SIG-M5 treated with dmso at 0.1 percent for 504 hours (cell line): ENCODE measurements at regions not wholly inside any gene's neighbourhood (a gene's known extent, or its start where the extent isn't known, plus 50 kb on each side); places are given as distances from the start of the nearest gene placed in this dataset.

Experiments
- DNase-seq: peaks from one replicate; lab custom pipeline; 2025; ENCODE audit not compliant: unreplicated experiment; lab: John Stamatoyannopoulos, UW

- no peak for DNase-seq
Measured at GRCh38 chr9:663541-663940, 178.0 kb upstream of the DMRT1 start.

DNA sequence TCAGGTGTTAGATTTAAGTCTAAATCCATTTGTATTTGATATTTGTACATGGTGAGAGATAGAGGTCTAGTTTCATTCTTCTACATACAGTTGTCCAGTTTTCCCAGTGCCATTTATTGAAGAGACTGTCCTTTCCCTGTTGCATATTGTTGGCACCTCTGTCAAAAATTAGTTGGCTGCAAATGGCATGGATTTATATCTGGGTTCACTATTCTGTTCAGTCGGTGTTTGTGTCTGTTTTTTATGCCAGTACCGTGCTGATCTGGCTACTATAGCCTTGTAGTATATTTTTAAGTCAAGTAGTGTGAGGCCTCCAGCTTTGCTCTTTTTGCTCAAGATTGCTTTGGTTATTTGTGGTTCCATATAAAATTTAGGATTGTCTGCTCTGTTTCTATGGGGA lies 176.2 kb upstream of the DMRT1 start:
- no peak for DNase-seq

- no peak for DNase-seq
Measured at GRCh38 chr9:671997-672396, 169.5 kb upstream of the DMRT1 start.

DNA sequence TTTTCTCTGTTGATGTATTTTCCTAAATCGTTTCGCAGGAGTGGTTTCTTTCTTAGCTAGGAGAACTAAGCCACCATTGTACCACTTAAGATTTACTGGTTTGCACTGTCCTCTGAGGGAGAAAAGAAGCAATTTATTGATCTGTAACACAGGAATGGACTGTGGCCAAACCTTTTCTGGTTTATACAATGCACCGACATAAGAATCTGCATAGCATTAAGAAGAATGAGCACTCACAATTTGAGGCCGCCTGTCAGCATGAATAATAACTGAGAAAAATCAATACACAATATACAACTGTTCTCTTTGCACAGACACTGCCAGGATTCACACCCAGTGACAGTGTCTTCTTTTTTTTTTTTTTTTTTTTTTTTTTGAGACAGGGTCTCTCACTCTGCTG lies 168.6 kb upstream of the DMRT1 start:
- DNase-seq = no peak

DNA sequence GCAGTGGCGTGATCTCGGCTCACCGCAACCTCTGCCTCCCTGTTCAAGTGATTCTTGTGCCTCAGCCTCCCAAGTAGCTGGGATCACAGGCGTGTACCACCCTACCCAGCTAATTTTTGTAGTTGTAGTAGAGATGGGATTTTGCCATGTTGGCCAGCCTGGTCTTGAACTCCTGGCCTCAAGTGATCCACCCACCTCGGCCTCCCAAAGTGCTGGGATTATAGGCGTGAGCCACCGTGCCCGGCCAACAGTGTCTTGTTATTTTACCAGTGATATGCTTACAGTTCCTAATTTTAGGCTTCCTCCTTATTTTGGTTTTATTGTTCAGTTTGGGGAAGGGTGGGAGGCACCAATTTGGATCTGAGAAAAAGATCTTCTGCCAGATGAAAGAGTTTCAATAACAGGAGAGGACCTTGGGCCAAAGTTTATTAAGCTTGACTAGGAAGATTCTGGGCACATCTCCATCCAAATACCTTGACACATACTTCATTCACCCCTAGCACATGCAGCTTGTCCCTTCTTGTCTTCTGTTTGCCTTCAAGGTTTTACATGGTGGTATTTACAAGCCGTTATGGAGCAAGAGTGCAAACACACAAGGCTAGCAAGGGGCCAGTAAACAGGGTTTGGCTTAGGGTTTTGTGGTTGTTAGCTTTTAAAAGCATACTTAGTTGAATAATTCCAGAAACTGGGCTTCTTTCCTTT lies 168.1 kb upstream of the DMRT1 start:
- DNase-seq = no peak

GRCh38 chr9:673966-674526 lies 167.5 kb upstream of the DMRT1 start:
- no peak for DNase-seq

DNA sequence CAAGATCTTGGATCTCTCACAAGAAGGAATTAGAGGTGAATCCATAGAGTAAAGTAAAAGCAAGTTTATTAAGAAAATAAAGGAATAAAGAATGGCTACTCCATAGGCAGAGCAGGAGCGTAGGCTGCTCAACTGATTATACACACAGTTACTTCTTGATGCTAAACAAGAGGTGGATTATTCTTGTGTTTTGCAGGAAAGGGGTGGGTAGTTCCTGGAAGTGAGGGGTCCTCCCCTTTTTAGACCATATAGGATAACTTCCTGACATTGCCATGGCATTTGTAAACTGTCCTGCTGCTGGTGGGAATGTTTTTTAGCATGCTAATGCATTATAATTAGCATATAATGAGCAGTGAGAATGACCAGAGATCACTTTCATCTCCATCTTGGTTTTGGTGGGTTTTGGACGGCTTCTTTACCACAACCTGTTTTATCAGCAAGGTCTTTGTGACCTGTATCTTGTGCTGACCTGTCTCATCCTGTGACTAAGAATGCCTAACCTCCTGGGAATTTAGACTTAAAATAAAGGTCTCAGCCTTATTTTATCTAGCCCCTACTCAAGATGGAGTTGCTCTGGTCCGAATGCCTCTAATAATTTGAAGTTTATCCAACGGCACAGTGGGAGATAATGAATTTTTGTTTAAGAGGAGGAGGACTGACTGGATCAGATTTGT lies 165.7 kb upstream of the DMRT1 start:
- DNase-seq = no peak

GRCh38 chr9:676780-677438 lies 164.6 kb upstream of the DMRT1 start:
- DNase-seq = no peak

DNA sequence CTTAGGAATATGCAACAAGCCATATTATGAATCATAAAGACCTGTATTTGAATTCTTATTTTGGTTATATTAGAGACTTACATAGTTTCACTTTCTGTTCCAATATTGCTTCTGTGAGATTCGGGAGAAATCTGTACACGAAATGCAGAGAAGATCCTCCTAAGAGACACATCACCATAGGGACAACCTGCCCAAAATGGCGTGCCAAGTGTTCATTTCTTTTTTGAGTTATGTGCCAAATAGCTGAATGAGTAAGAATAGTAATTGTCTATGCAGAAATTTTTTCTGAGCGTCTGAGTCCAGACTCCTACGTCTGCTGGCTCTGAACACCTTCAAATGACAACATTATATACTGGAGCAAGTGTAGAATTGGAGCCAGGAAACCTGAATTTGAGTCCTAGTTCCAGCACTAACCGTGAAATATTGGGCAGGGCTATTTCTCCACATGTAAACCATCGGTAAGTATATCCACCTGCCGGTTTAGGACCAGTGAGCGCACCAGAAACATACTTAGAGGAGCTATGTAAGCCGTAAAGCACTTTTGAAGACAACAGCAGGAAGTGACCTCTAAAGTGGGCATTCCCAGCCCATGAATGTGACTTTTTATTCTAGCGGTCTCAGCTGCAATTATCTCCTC lies 163.9 kb upstream of the DMRT1 start:
- no peak for DNase-seq

DNA sequence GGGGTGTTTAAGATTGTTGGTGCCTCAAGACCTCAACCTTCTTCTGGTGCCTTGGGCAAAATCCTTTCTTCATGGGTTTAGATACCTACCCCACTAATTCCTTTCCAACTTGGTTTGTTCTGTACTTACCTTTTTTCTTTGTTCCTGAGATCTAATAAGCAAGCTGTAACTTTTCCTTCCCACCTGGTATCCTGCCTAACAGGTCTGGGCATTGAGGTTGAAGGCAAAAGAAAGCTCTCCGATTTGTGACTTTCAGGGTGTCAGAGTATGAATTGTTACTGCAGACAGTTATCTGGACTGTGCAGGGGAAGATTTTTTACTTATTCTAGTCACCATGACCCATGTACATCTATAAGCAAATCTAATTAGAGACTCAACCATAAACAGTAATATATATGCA lies 162.6 kb upstream of the DMRT1 start:
- DNase-seq = no peak

DNA sequence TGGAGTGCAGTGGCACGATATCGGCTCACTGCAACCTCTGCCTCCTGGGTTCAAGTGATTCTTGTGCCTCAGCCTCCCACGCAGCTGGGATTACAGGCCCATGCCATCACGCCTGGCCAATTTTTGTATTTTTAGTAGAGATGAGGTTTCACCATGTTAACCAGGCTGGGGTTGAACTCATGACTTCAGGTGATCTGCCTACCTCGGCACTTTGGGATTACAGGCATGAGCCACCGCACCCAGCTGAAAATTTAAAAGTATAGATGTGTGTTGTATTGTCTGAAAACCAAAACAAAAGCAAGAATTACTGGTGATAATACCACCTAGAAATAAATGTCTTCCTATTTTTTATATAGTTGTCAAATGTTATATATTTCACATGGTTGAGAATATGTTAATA lies 162.0 kb upstream of the DMRT1 start:
- DNase-seq = no peak

GRCh38 chr9:680106-680505 lies 161.4 kb upstream of the DMRT1 start:
- DNase-seq = no peak

DNA sequence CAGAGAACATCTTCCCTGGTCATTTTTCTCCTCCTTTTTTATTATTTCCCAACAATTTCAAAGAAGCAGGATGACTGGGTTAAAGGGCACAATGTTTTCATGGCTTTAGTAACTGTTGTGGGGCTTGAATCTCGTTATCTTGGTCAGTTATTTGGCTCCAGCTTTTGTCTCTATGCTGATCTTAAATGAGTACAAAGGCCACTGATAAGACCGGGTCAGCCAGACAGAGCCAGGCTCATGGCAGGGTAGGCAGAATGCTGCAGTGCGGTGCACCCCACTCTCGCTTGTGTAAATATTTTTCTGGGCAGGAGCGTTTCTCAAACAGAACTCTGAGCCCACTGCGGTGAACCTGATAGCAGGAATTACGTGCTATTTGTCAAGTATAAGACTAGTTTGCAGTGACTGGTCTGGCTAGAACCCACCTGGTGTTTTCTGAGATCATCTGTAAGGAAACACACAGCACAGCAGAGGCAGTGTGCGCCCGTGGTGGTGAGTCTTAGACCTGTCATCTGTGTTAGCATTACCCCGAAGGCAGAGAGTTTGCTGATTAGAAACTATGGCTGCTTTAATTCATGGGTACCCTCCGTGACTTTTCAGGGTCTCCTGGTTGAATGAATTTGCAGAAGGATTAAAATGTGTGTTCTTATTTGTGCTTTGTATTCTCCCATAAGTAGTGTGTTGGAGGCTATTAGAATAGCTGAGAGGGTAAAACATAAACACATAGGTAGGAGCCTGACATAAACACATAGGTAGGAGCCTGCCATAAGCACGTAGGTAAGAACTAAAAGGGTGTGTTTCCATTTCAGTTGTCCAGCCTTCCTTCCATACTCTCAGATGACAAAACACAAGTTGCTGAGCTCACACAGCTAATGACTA lies 158.6 kb upstream of the DMRT1 start:
- DNase-seq = no peak

GRCh38 chr9:683509-684021 lies 157.9 kb upstream of the DMRT1 start:
- no peak for DNase-seq

DNA sequence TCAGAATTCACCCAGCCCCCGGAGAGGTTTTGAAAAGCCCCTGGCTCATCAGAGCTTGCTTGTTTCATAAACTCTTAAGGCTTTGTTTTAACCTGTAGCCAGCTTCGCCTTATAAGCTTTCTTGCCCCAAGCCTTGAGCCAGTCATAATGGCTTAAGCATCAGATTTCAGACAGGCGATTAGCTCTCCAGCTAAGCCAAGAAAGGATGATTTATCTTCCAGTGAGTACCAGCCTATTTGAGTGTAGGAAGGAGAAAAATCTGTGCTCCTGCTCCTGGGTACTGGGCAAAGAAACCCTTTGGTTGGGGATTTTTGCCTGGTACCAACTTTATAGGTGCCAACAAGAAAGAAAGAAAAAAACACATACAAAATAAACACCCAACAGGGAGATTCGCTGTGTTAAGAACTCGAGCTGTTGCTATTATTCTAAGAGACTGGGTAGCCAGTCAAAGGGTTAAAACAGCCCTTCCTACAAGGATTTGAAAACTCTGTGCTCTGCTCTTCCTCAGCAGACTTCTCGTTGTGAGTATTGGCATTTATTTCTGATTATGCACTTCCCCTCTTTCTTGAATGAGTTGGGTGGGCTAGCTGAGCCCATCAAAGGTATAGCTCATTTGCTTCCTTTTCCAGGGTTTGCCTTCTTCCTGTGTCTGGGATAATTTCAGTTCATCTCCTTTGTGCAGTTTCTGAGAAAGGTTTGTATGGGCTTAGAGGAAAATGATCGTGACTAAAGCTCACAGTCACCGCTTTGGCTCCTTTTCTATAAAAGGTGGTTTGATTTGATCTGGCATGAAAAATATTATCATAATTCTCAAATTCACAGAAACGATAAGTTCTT lies 157.2 kb upstream of the DMRT1 start:
- no peak for DNase-seq

GRCh38 chr9:684941-685340 lies 156.6 kb upstream of the DMRT1 start:
- DNase-seq = peak; percentile 53

GRCh38 chr9:686321-686813 lies 155.1 kb upstream of the DMRT1 start:
- DNase-seq = no peak

GRCh38 chr9:687034-687785 lies 154.3 kb upstream of the DMRT1 start:
- DNase-seq = no peak

GRCh38 chr9:687994-688393 lies 153.5 kb upstream of the DMRT1 start:
- DNase-seq = no peak
